Hematopoietic multipotent progenitor cell treated with erythropoietin and hydrocortisone succinate and interleukin-3 and kit ligand, for 17 days (in vitro differentiated cells): ENCODE measurements at regions not wholly inside any gene's neighbourhood (a gene's known extent, or its start where the extent isn't known, plus 50 kb on each side); places are given as distances from the start of the nearest gene placed in this dataset.

Experiments used
- DNase-seq: peaks from one replicate; pipeline ENCODE4 v3.0.0-alpha.2; 2015; ENCODE audit warnings: low spot score

DNA sequence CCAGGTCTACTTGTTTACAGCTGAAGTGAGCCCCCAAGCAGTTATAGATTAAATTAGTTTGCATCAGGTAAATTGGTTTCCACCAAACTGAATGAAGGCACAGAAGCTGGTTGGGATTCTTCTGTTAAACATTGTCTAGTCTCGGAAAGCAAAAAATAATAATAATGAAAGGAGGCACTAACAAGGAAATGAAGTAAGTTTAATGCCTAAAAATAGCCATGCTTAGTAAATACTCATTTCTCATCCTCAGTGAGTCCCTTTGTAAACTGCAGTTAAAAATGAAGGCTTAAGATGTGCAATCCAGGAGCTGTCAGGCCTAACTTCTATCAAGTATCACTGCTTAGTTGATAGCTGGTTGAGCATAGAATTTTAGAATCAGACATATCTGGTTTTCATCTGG, 113.5 kb downstream of the BTG1 start:
- DNase-seq = no peak

DNA sequence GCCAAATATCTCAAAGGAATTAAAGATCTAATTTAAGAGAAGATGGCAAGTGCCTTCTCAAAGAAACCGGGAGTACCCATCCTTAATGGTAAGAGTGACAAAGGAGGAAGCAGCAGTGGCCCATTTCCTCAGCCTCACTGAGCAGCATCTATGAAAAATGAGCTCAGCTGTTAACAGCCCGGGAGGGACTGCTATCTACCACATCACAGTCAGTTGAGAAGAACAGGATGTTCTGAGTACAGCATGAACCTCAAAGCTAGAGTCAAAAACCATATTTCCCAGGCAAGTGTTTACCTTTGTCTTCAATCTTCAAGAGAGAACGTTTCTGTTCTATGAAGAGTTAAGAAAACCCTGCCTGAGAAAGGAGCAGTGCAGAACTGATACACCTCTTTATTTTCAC, 115.0 kb downstream of the BTG1 start:
- no peak for DNase-seq

- DNase-seq = no peak
Measured at GRCh38 chr12:92029902-92030586, 115.6 kb downstream of the BTG1 start.

DNA sequence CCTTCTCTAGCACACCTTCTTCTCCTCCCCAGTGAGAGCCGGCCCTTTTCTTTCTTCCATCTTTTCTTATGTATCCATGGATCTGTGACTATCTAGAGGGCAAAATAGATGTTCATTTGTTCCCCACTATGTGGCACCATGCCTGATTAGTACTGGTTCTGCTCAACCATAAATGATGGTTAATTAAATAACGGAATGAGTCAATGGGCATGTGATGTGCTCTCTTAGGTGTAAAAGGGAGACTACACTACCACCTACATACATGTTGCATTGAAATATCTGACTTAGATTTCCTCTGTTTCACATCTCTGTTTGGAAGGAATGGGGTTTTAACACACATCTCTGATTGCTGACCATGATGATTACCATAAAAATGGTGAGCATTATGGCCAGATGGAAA, 116.5 kb downstream of the BTG1 start:
- no peak for DNase-seq

DNA sequence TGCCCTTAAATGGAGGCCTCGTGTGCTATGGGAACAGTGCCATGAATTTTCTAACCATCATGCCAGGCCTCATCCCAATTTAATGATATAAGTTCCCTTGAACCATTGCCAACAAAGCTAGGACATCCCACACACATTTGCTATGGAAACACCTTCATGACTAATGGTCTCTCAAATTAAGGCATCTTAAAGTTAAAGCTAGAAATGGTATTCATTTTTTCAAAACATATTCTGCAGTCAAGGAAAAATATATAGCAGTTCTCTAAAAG, 117.3 kb downstream of the BTG1 start:
- no peak for DNase-seq

GRCh38 chr12:92027701-92028440, 117.8 kb downstream of the BTG1 start:
- no peak for DNase-seq

DNA sequence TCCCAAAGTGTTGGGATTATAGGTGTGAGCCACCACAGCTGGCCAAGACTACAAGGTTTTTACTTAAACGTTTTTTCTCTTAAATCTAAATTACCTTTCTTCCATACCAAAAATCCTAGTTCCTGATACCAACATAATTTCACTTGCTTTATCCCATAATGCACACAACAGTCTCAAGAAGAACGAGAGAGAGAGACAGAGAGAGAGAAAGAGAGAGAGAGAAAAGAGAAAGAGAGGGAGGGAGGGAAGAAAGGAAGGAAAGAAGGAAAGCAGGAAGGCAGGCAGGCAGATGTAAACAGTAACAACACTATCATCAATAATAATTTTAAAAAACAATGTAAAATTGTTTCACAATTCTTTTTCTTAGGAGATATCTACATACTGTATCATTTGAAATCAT, 118.4 kb downstream of the BTG1 start:
- no peak for DNase-seq

DNA sequence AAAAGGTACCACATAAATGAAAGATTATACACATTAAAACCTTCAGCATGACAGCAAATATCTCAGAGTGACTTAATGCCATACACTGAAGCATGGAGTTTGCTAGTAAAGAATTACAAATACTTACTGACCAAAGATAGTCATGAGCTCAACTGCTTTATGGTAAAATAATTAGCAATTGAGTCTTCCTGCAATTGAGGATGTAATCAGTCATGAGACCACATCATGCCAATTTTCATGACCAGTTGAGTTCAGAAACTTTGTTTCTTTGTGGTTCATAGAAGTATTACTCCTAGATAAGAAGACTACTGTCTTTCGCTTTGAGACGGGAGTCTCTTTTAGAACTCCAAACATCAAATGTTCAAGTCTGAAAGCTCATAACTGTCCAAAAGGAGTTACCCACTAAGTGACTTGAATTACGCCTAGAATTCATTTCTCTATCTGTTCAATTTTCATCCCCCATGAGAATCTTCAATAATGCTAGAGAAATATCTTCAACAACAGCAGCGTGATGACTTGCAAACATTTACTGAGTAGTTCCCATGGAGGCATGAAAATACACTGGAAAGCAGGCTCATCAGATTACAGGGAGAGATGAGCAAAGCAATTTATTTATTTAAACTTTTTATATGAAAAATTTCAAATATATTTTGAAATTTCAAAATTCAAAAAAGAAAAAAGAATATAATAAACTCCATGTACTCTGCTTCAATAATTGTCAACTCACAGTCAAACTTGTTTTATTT, 120.0 kb downstream of the BTG1 start:
- DNase-seq = no peak

- no peak for DNase-seq
Measured at GRCh38 chr12:92022093-92022492, 123.6 kb downstream of the BTG1 start.

GRCh38 chr12:92021666-92022035, 124.0 kb downstream of the BTG1 start:
- DNase-seq = no peak

GRCh38 chr12:92020983-92021665, 124.5 kb downstream of the BTG1 start:
- DNase-seq = no peak

DNA sequence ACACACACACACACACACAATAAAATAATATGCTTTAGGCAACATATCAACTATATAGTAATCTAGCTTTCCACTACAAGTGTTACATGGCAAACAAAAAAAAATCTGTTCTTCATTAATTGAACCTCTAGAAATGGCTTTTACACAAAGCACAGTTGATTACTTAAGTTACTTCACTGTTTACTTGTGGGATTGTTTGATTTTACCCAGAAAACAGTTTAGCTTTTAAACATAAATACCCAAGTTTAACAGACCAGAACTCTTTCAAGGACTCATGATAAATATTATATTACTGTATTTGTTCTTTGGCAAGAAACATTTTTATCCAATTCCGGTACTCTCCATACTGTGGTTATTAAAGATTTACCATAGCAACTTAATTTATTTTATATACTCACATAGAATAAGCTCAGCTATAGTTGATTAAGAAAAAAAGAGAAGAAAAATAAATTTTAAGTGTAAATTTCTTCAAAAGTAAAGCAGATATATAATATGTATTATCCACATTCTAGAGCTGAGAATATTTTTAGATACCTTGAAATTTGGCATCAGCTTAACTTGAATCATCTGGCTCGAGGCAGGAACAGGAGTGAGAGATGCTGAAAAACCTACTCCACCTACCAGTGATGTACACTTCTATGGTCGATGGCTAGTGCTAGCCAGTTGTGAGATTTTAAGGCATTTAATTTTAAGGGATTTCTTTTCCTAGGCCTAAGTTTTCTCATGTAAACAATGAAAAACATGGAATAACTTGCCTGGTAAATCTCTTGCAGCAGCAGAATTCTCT, 126.0 kb downstream of the BTG1 start:
- DNase-seq = no peak

- DNase-seq = no peak
Measured at GRCh38 chr12:92012691-92013090, 133.0 kb downstream of the BTG1 start.

DNA sequence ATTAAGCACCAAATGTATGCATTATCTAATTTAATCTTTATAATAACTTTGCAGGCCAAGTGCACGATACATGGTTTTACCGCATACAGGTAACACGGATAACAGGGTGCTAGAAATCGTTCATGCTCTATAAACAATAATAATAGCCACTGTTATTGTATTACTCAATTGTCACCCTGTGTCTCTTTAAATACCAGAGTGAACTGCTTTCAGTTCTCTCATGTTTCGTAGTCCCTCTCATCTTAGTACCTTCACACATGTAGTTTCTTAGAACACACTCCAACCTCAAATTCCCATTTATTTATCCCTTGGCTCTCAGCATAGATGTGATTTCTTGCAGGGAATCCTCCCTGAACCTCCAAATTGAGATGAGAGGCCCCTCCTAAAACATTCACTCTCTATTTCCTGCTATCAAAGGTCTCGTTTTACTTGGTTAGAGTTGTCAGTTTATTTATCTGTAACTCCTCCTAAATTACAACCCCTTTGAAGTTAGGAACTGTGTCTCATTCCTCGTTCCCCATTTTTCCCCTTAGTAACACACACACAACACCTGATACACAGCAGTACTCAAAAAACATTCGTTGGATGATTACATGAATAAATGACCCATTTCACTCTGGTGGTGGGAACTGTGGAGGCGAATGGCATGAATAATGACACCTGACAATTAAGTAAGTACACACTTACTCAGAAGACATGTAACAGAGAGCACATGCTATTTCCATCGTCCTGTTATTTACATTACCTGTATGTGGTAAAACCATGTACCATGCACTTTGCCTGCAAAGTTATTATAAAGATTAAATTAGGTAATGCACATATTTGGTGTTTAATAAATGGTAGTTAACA, 134.6 kb downstream of the BTG1 start:
- no peak for DNase-seq

GRCh38 chr12:92010368-92010767, 135.3 kb downstream of the BTG1 start:
- no peak for DNase-seq

DNA sequence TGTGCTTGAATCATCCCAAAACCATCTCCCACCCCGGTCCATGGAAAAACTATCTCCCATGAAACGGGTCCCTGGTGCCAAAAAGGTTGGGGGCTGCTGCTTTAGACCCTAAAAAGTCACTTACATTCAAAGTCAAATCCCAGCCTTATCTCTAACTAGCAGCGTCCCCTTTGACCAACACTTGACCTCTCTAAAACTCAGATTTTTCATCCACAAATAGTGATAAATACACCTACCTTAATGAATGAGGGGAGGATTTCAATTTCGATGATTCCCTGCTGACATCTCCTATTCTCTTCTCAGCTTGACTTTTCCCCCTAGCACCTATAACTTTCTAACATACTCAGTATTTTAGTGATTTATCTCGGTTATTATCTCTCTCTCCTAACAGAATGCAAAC, 137.3 kb downstream of the BTG1 start:
- DNase-seq = no peak

GRCh38 chr12:92007787-92008186, 137.9 kb downstream of the BTG1 start:
- no peak for DNase-seq

DNA sequence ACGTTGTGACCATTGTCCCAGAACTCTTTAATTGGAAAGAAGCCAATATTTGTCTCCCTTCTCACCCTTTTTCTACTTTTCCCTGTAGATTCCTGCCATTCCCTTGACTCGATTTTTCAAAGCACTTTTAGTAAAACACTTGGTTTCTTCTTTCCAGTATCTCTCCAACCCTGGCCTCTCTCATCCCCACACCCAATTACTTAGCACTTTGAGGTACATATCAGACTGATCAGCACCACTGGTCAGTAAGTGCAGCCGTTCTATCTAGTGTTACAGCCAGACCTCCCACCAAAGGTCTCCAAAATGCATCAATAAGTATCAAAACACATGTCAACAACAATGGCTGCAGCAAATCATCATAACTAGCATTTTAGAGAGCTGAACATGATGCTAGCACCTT, 141.9 kb downstream of the BTG1 start:
- DNase-seq = no peak

- DNase-seq = no peak
Measured at GRCh38 chr12:92002673-92003382, 142.8 kb downstream of the BTG1 start.

- DNase-seq = no peak
Measured at GRCh38 chr12:92002195-92002649, 143.4 kb downstream of the BTG1 start.
